ENCODE measurements at regions not wholly inside any gene's neighbourhood (a gene's known extent, or its start where the extent isn't known, plus 50 kb on each side); places are given as distances from the start of the nearest gene placed in this dataset.
A peak's percentile ranks its signal among the peaks of the same experiment; 100 is the strongest.

GRCh38 chr13:40186041-40186440 is 480.4 kb downstream of the FOXO1 start:
- Histone ChIP-seq H3K4me3 (ENCODE audit: low read length) (peak overlapping the region; percentile 26), H3K27me3 (ENCODE audit: insufficient read depth, low read length, poor library complexity, severe bottlenecking) (no peaks in the 10 kb centered on the region), H3K27ac (ENCODE audit: low read depth, low read length) (no peak overlapping the region), H3K9me3 (ENCODE audit: low read length) (no peaks in the 10 kb centered on the region), H3K36me3 (ENCODE audit: insufficient read depth, low read length) (no peaks in the 10 kb centered on the region), H3K4me1 (ENCODE audit: insufficient read depth, low read length) (peaks cover 71% of the 10 kb centered on the region)
- peaks cover 67 to 81% (median 70%) of the 10 kb centered on the region in 3 donors for H3K4me1 Mint-ChIP-seq
- peak in 1 of 5 donors; percentile 25 for DNase-seq
- peaks cover 0 to 1% of the 10 kb centered on the region in 2 donors for H3K27me3 Mint-ChIP-seq
- H3K36me3 Mint-ChIP-seq, result peaks cover 0 to 4% (median 4%) of the 10 kb centered on the region in 3 donors
- ChIA-PET CTCF (interaction anchor here (2.1 kb wide), 1 partner anchor 116 kb away, joined by 10 read pairs; no protein-coding TSS in a partner anchor), POLR2A (no interaction called here)
- no peaks in the 10 kb centered on the region for H3K9me3 Mint-ChIP-seq
- H3K27ac Mint-ChIP-seq, result peak overlapping the region in 7 of 8 donors; percentile 51 to 96 (median 90)
- peak overlapping the region in 6 of 7 donors; percentile 17 to 76 (median 50) for H3K4me3 Mint-ChIP-seq

DNA sequence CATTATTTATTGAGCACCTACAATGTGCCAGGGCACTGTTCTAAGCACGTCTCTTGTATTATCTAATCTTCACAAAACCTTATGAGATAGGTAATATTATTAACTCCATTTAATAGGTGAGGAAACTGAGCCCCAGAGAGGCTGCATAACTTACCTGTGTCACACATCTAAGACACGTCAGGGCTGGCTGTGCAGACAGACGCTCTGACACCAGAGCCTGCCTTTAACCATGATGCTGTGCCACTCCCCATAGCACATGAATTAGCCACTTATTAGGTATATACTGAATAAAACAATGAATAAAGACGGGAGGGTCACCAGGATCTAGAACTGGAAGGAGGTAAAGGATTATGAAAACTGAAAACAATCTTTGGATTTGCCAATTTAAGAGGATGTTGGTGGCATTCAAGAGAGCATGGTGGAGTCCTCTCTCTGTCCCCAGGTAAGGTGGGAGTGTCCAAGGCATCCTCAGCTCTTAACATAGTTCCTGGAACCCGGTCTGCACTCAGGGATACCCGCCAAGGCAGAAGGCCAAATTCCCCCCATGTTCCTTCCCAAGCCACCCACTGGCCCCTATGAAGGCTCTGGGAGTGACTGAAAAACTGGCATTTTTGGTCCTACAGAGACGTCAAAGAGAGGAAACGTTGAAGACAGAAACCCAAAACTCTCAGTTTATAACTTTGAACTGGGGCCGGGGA is 479.7 kb downstream of the FOXO1 start:
- ChIA-PET POLR2A (interaction anchor here (0.7 to 1.7 kb wide), 7 partner anchors 9 to 479 kb away, joined by 3 to 16 read pairs (median 3); no protein-coding TSS in a partner anchor), CTCF (interaction anchor here (0.6 to 2.1 kb wide), 12 partner anchors 18 to 602 kb away, joined by 3 to 10 read pairs (median 3); partner anchors contain the start of gene SLC25A15)
- peak overlapping the region; percentile 44 to 85 (median 78) for H3K4me3 Mint-ChIP-seq
- Histone ChIP-seq H3K4me3 (ENCODE audit: low read length) (peak overlapping the region; percentile 26), H3K27ac (ENCODE audit: low read depth, low read length) (no peak overlapping the region), H3K4me1 (ENCODE audit: insufficient read depth, low read length) (peaks cover 78% of the 10 kb centered on the region), H3K36me3 (ENCODE audit: insufficient read depth, low read length) (no peaks in the 10 kb centered on the region), H3K27me3 (ENCODE audit: insufficient read depth, low read length, poor library complexity, severe bottlenecking) (no peaks in the 10 kb centered on the region), H3K9me3 (ENCODE audit: low read length) (no peaks in the 10 kb centered on the region)
- H3K27ac Mint-ChIP-seq, result peak overlapping the region; percentile 68 to 96 (median 92)
- H3K4me1 Mint-ChIP-seq, result peaks cover 74 to 89% (median 77%) of the 10 kb centered on the region in 3 donors
- no peaks in the 10 kb centered on the region for H3K9me3 Mint-ChIP-seq
- H3K27me3 Mint-ChIP-seq, result peaks cover 0 to 1% of the 10 kb centered on the region in 2 donors
- peaks cover 0 to 4% (median 4%) of the 10 kb centered on the region in 3 donors for H3K36me3 Mint-ChIP-seq
- peak in 1 of 5 donors; percentile 3 for DNase-seq

DNA sequence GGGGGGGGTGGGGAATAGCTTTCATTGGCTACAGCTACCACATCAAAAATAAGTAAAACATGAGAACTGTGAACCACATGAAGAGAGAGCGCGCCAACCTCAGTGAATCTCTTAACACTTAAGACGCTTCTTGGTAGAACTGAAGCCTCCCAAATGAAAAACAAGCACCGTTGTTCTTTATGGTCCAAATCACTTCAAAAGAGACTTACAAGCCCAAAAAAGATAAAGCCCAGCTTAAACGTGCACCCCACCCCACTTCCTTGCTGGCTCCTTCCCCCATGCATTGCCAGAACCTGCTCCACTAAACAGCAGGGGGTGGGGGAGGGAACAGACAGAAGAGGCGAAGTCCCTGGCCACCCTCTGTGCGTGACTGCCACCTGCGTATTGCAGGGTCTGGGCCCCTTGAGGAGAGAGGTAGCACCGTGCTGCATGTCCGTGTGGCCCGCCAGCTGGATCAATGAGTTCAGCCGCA is 479.1 kb downstream of the FOXO1 start:
- peak; percentile 54 to 90 (median 87) for DNase-seq
- Mint-ChIP-seq H3K27ac (peak overlapping the region; percentile 68 to 96 (median 91)), H3K9me3 (no peaks in the 10 kb centered on the region), H3K36me3 (peaks cover 0 to 4% (median 4%) of the 10 kb centered on the region in 3 donors), H3K27me3 (peaks cover 0 to 1% of the 10 kb centered on the region in 2 donors), H3K4me1 (peaks cover 76 to 94% (median 83%) of the 10 kb centered on the region in 3 donors), H3K4me3 (peak overlapping the region; percentile 44 to 85 (median 78))
- Histone ChIP-seq H3K9me3 (ENCODE audit: low read length) (no peaks in the 10 kb centered on the region), H3K27me3 (ENCODE audit: insufficient read depth, low read length, poor library complexity, severe bottlenecking) (no peaks in the 10 kb centered on the region), H3K4me1 (ENCODE audit: insufficient read depth, low read length) (peaks cover 84% of the 10 kb centered on the region), H3K27ac (ENCODE audit: low read depth, low read length) (no peak overlapping the region), H3K4me3 (ENCODE audit: low read length) (peak overlapping the region; percentile 49), H3K36me3 (ENCODE audit: insufficient read depth, low read length) (no peaks in the 10 kb centered on the region)
- ChIA-PET CTCF (interaction anchor here (0.6 to 2.1 kb wide), 14 partner anchors 13 to 602 kb away, joined by 3 to 10 read pairs (median 3); partner anchors contain the start of gene SLC25A15), POLR2A (interaction anchor here (0.7 to 1.7 kb wide), 7 partner anchors 9 to 478 kb away, joined by 3 to 16 read pairs (median 3); no protein-coding TSS in a partner anchor)

DNA sequence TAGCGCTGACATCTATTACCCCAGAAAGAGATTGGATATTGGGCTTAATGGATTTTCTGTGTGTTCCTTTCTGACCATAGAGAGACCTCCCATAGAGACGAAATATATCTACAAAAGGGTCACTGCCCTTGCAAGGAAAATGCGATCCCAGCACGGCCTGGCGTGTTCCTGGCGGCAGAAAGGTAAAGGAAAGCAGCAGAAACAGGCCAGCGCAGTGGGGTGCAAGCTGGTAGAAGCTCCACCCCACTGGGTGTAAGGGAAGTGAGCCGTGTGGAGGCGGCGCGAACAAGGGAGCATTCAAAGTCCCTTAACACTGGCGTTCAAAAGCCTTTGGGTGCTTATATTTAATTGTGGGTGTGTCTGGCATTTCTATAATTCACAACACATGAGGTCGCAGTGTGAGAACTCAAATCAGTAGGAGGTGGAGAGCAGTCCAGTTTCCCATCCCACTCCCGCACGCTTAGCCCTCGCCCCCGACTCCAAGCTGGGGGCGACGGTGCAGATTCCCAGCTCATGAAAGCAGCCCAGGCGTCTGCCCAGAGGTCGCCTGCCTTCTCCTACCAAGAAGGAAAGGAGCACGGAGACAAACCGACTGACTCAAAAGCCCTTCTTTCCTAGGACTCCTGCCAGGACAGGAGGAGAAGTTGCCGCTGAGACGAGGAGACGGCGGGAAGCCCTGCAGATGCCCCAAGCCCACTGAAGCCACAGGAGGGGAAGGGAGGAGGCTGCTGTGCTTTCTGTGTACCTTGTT is 478.4 kb downstream of the FOXO1 start:
- Histone ChIP-seq H3K9me3 (ENCODE audit: low read length) (no peaks in the 10 kb centered on the region), H3K27ac (ENCODE audit: low read depth, low read length) (no peak overlapping the region), H3K27me3 (ENCODE audit: insufficient read depth, low read length, poor library complexity, severe bottlenecking) (no peaks in the 10 kb centered on the region), H3K4me1 (ENCODE audit: insufficient read depth, low read length) (peaks cover 86% of the 10 kb centered on the region), H3K4me3 (ENCODE audit: low read length) (peak overlapping the region; percentile 49), H3K36me3 (ENCODE audit: insufficient read depth, low read length) (no peaks in the 10 kb centered on the region)
- Mint-ChIP-seq H3K4me1 (peaks cover 76 to 90% (median 85%) of the 10 kb centered on the region in 3 donors), H3K4me3 (peak overlapping the region; percentile 44 to 85 (median 78)), H3K36me3 (peaks cover 0 to 4% (median 4%) of the 10 kb centered on the region in 3 donors), H3K27ac (peak overlapping the region; percentile 68 to 96 (median 91)), H3K27me3 (peaks cover 0 to 1% of the 10 kb centered on the region in 2 donors), H3K9me3 (no peaks in the 10 kb centered on the region)
- ChIA-PET CTCF (interaction anchor here (0.7 to 2.1 kb wide), 10 partner anchors 12 to 601 kb away, joined by 3 to 10 read pairs (median 3); partner anchors contain the start of gene SLC25A15), POLR2A (interaction anchor here (0.7 to 1.7 kb wide), 7 partner anchors 10 to 477 kb away, joined by 3 to 16 read pairs (median 3); no protein-coding TSS in a partner anchor)
- peak; percentile 14 to 74 (median 56) for DNase-seq

GRCh38 chr13:40189426-40189825 is 477.0 kb downstream of the FOXO1 start:
- POLR2A ChIA-PET, result interaction anchor here (0.9 to 2.3 kb wide), 2 partner anchors 18 to 475 kb away, joined by 3 to 22 read pairs; no protein-coding TSS in a partner anchor
- Histone ChIP-seq H3K9me3 (ENCODE audit: low read length) (no peaks in the 10 kb centered on the region), H3K4me3 (ENCODE audit: low read length) (peak overlapping the region; percentile 20), H3K4me1 (ENCODE audit: insufficient read depth, low read length) (peaks cover 80% of the 10 kb centered on the region), H3K27ac (ENCODE audit: low read depth, low read length) (no peak overlapping the region), H3K27me3 (ENCODE audit: insufficient read depth, low read length, poor library complexity, severe bottlenecking) (no peaks in the 10 kb centered on the region), H3K36me3 (ENCODE audit: insufficient read depth, low read length) (no peaks in the 10 kb centered on the region)
- Mint-ChIP-seq H3K27me3 (no peaks in the 10 kb centered on the region), H3K4me1 (peaks cover 71 to 88% (median 85%) of the 10 kb centered on the region in 3 donors), H3K4me3 (peak overlapping the region; percentile 25 to 83 (median 47)), H3K36me3 (no peaks in the 10 kb centered on the region), H3K27ac (peak overlapping the region; percentile 68 to 96 (median 90)), H3K9me3 (no peaks in the 10 kb centered on the region)
- CTCF ChIA-PET, result interaction anchor here (1.6 to 2.5 kb wide), 3 partner anchors 18 to 474 kb away, joined by 3 to 16 read pairs (median 5); no protein-coding TSS in a partner anchor
- DNase-seq, result peak in 2 of 5 donors; percentile 14 to 35

- Mint-ChIP-seq H3K27ac (peak overlapping the region; percentile 68 to 96 (median 90)), H3K4me3 (peak overlapping the region; percentile 28 to 88 (median 68)), H3K36me3 (no peaks in the 10 kb centered on the region), H3K27me3 (no peaks in the 10 kb centered on the region), H3K9me3 (no peaks in the 10 kb centered on the region), H3K4me1 (peaks cover 67 to 84% (median 82%) of the 10 kb centered on the region in 3 donors)
- H3K27me3 ChIP-seq (ENCODE audit: insufficient read depth, low read length, poor library complexity, severe bottlenecking), result no peaks in the 10 kb centered on the region
- peaks cover 74% of the 10 kb centered on the region for H3K4me1 ChIP-seq (ENCODE audit: insufficient read depth, low read length)
- no peak for DNase-seq
- no peaks in the 10 kb centered on the region for H3K36me3 ChIP-seq (ENCODE audit: insufficient read depth, low read length)
- ChIA-PET POLR2A (interaction anchor here (0.7 to 2.3 kb wide), 3 partner anchors 17 to 475 kb away, joined by 3 to 22 read pairs (median 3); no protein-coding TSS in a partner anchor), CTCF (interaction anchor here (0.7 to 2.5 kb wide), 13 partner anchors 10 to 494 kb away, joined by 3 to 16 read pairs (median 3); no protein-coding TSS in a partner anchor)
- H3K27ac ChIP-seq (ENCODE audit: low read depth, low read length), result no peak overlapping the region
- no peaks in the 10 kb centered on the region for H3K9me3 ChIP-seq (ENCODE audit: low read length)
- peak overlapping the region; percentile 20 for H3K4me3 ChIP-seq (ENCODE audit: low read length)
These were observed 476.4 kb downstream of the FOXO1 start for GRCh38 chr13:40189898-40190630.

Data from CD8-positive, alpha-beta memory T cell (primary cell).